H1 (cell line): ENCODE measurements at regions not wholly inside any gene's neighbourhood (a gene's known extent, or its start where the extent isn't known, plus 50 kb on each side); places are given as distances from the start of the nearest gene placed in this dataset.

Source experiments
- CTCF ChIA-PET: fragments of 300-600 bp; sonication (Branson Sonifier 250); formaldehyde crosslinking; loops from one replicate; lab custom pipeline; 2021; ENCODE audit not compliant: partially characterized antibody; lab: Charles Lee
- POLR2A ChIA-PET: fragments of 300-600 bp; sonication (Branson Sonifier 250); formaldehyde crosslinking; loops from one replicate; lab custom pipeline; 2021; ENCODE audit warnings: inconsistent platforms; ENCODE audit not compliant: partially characterized antibody; lab: Charles Lee
- DNase-seq, 2 experiments: peaks; one replicate each; pipeline versions ENCODE4 v3.0.0 to v3.0.0-alpha.2; 2010 to 2022; ENCODE audit warnings: low spot score in 2 of 2, low read depth in 1 of 2, mixed read lengths in 1 of 2
- FAIRE-seq: peaks from 2 replicates; lab custom pipeline; 2011; peaks lifted over from hg19 to GRCh38; lab: Jason Lieb, UNC
- H2AFZ ChIP-seq: 2 replicates; pipeline ENCODE4 v1.8.1; 2012; ENCODE audit warnings: low read length, inconsistent platforms
- H2AK5ac ChIP-seq: 2 replicates; pipeline ENCODE4 v1.6.1; 2013; ENCODE audit warnings: low read depth, low read length
- H2BK120ac ChIP-seq: replicated peaks from 2 replicates; pipeline ENCODE3; 2013; ENCODE audit warnings: low read depth, low read length, inconsistent platforms
- H2BK12ac ChIP-seq: 2 replicates; pipeline ENCODE4 v1.6.1; 2013; ENCODE audit warnings: low read depth, low read length
- H2BK15ac ChIP-seq: 2 replicates; pipeline ENCODE4 v1.6.1; 2013; ENCODE audit warnings: low read length
- H2BK20ac ChIP-seq: 2 replicates; pipeline ENCODE4 v1.6.1; 2013; ENCODE audit warnings: low read length
- H2BK5ac ChIP-seq: 2 replicates; pipeline ENCODE4 v1.6.1; 2013; ENCODE audit warnings: low read depth, low read length
- H3K14ac ChIP-seq: 2 replicates; pipeline ENCODE4 v1.6.1; 2013; ENCODE audit warnings: inconsistent platforms; ENCODE audit not compliant: insufficient read length
- H3K18ac ChIP-seq: 2 replicates; pipeline ENCODE4 v1.6.1; 2013; ENCODE audit warnings: low read length; ENCODE audit errors: extremely low read depth
- H3K23ac ChIP-seq: 2 replicates; pipeline ENCODE4 v1.6.1; 2013; ENCODE audit warnings: inconsistent platforms; ENCODE audit not compliant: insufficient read length
- H3K23me2 ChIP-seq: 2 replicates; pipeline ENCODE4 v1.6.1; 2013; ENCODE audit warnings: low read depth, low read length
- H3K27ac ChIP-seq: 2 replicates; pipeline ENCODE4 v1.6.1; 2011; ENCODE audit warnings: low read depth, low read length, inconsistent platforms
- H3K27me3 ChIP-seq, 4 experiments: replicated peaks in 1 of 4; 1 replicate in 1 of 4; 2 replicates in 3 of 4; pipeline versions ENCODE4 v1.6.1 to v1.8.1; 2011 to 2013; ENCODE audit warnings: low read length in 3 of 4, mild to moderate bottlenecking in 3 of 4, inconsistent platforms in 2 of 4, mixed read lengths in 2 of 4, moderate library complexity in 1 of 4; ENCODE audit not compliant: control insufficient read depth in 3 of 4, insufficient read depth in 3 of 4; ENCODE audit errors: extremely low read depth in 1 of 4
- H3K36me3 ChIP-seq, 4 experiments: 2 replicates each; pipeline versions ENCODE4 v1.6.1 to v1.8.1; 2011 to 2013; ENCODE audit warnings: mild to moderate bottlenecking in 4 of 4, low read length in 3 of 4, moderate library complexity in 2 of 4, control low read depth in 1 of 4, inconsistent platforms in 1 of 4; ENCODE audit not compliant: insufficient read depth in 4 of 4, control insufficient read depth in 2 of 4
- H3K4ac ChIP-seq: replicated peaks from 2 replicates; pipeline ENCODE3; 2013; ENCODE audit warnings: low read length, low read depth, mixed read lengths, inconsistent platforms; ENCODE audit not compliant: insufficient read length
- H3K4me1 ChIP-seq, 4 experiments: replicated peaks in 1 of 4; 1 replicate in 1 of 4; 2 replicates in 3 of 4; pipeline versions ENCODE4 v1.6.1 to v1.8.1; 2011 to 2013; ENCODE audit warnings: low read length in 3 of 4, inconsistent platforms in 2 of 4, mixed read lengths in 1 of 4; ENCODE audit not compliant: insufficient read depth in 4 of 4, control insufficient read depth in 3 of 4
- H3K4me2 ChIP-seq, 2 experiments: 2 replicates each; pipeline versions ENCODE4 v1.6.1 to v1.8.1; 2011 to 2013; ENCODE audit warnings: low read depth in 2 of 2, low read length in 2 of 2, control low read depth in 1 of 2, inconsistent platforms in 1 of 2, mild to moderate bottlenecking in 1 of 2; ENCODE audit not compliant: insufficient read depth in 1 of 2
- H3K4me3 ChIP-seq, 4 experiments: fragments of 200-600, 300-600 bp in 1 of 4; sonication (generic), shearing (Covaris generic), sonication (Bioruptor Twin) in 1 of 4; 2 replicates each; pipeline versions ENCODE4 v1.5.1 to v1.8.1; 2011 to 2016; ENCODE audit warnings: low read length in 4 of 4, low read depth in 3 of 4, control low read depth in 2 of 4, inconsistent platforms in 2 of 4, mild to moderate bottlenecking in 2 of 4, mixed read lengths in 1 of 4, moderate library complexity in 1 of 4; ENCODE audit not compliant: insufficient read depth in 2 of 4; ENCODE audit errors: extremely low read depth in 1 of 4
- H3K56ac ChIP-seq: replicated peaks from 2 replicates; pipeline ENCODE3; 2013; ENCODE audit warnings: low read depth, mild to moderate bottlenecking, mixed read lengths, low read length, inconsistent platforms; ENCODE audit not compliant: insufficient read length
- H3K79me1 ChIP-seq: 2 replicates; pipeline ENCODE4 v1.6.1; 2013; ENCODE audit warnings: low read depth, low read length, control low read depth
- H3K79me2 ChIP-seq, 2 experiments: 2 replicates each; pipeline versions ENCODE4 v1.6.1 to v1.8.1; 2012 to 2013; ENCODE audit warnings: low read length in 2 of 2, mild to moderate bottlenecking in 2 of 2, inconsistent platforms in 1 of 2; ENCODE audit not compliant: insufficient read depth in 2 of 2, control insufficient read depth in 1 of 2
- H3K9ac ChIP-seq, 4 experiments: replicated peaks in 1 of 4; 1 replicate in 1 of 4; 2 replicates in 3 of 4; pipeline versions ENCODE4 v1.6.1 to v1.8.1; 2011 to 2013; ENCODE audit warnings: low read depth in 3 of 4, low read length in 3 of 4, control low read depth in 2 of 4, mild to moderate bottlenecking in 2 of 4, moderate library complexity in 2 of 4, inconsistent platforms in 1 of 4; ENCODE audit errors: extremely low read depth in 1 of 4
- H3K9me3 ChIP-seq, 2 experiments: 2 replicates each; pipeline versions ENCODE4 v1.6.1 to v1.8.1; 2012 to 2013; ENCODE audit warnings: mild to moderate bottlenecking in 2 of 2, moderate library complexity in 2 of 2, control low read depth in 1 of 2, inconsistent platforms in 1 of 2, low read depth in 1 of 2, low read length in 1 of 2, mixed read lengths in 1 of 2; ENCODE audit not compliant: insufficient read depth in 2 of 2
- H4K20me1 ChIP-seq, 2 experiments: replicated peaks in 1 of 2; 2 replicates each; pipeline versions ENCODE3 to v1.8.1; 2011 to 2013; ENCODE audit warnings: inconsistent platforms in 2 of 2, low read length in 2 of 2, mild to moderate bottlenecking in 1 of 2; ENCODE audit not compliant: insufficient read depth in 2 of 2, control insufficient read depth in 1 of 2
- H4K5ac ChIP-seq: 2 replicates; pipeline ENCODE4 v1.6.1; 2013; ENCODE audit warnings: low read length, low read depth, mixed read lengths, inconsistent platforms; ENCODE audit not compliant: insufficient read length
- H4K8ac ChIP-seq: 2 replicates; pipeline ENCODE4 v1.8.0; 2013; ENCODE audit warnings: mild to moderate bottlenecking, moderate library complexity, low read length, inconsistent platforms; ENCODE audit not compliant: insufficient read depth; ENCODE audit errors: extremely low read depth
- H4K91ac ChIP-seq: replicated peaks from 2 replicates; pipeline ENCODE3; 2013; ENCODE audit warnings: low read length, mixed read lengths, inconsistent platforms; ENCODE audit not compliant: insufficient read length
- RFX5 ChIP-seq: IDR thresholded peaks from 2 replicates; pipeline ENCODE4 v1.6.1; 2011; ENCODE audit warnings: low read depth, low read length, improper control_type of control experiment, borderline replicate concordance
- whole genome bisulfite sequencing, 2 experiments: shearing (Covaris generic) in 1 of 2; methylation state at CpG; one replicate each; pipeline versions ENCODE4 v1.1.6 to v1.1.7; 2013 to 2015; ENCODE audit warnings: low lambda C conversion rate in 2 of 2, mixed read lengths in 2 of 2, inconsistent platforms in 1 of 2, low coverage in 1 of 2, missing lambda C conversion rate in 1 of 2; ENCODE audit not compliant: insufficient replicate concordance in 2 of 2, insufficient coverage in 1 of 2, insufficient read length in 1 of 2; ENCODE audit errors: extremely low coverage in 1 of 2, missing lambda C conversion rate in 1 of 2; 5-methylcytosine and 5-hydroxymethylcytosine counted together

DNA sequence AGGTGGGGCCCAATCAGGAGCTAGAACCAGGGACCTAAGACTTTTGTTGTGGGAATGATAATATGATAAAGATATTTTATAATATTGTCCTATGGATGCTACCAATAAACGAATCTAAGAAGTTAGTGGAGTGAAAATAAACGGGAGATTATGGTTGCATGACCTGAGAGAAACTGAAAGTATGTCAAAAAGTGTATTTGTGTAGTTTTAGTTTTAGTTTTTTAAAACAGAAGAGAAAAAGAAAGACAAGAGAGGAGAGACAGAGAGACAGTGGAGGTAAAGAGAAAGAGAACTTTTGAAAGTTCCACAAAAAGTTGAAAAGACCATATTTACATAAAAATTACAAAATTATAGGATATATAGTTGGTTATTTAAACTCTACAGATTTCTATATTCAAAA, 64.1 kb upstream of the TMPRSS15 start:
- Histone ChIP-seq H3K4me3 (no peak overlapping the region), H3K79me1 (no peaks in the 10 kb centered on the region), H3K27ac (no peak overlapping the region), H2BK120ac (no peak overlapping the region), H3K9ac (no peak overlapping the region), H3K56ac (no peak overlapping the region), H4K20me1 (no peaks in the 10 kb centered on the region), H3K4me2 (no peak overlapping the region), H2BK5ac (no peak overlapping the region), H2BK20ac (no peak overlapping the region), H3K27me3 (no peaks in the 10 kb centered on the region), H2BK15ac (no peak overlapping the region), H3K23ac (no peak overlapping the region), H3K14ac (no peak overlapping the region), H4K5ac (no peak overlapping the region), H4K8ac (no peak overlapping the region), H3K23me2 (no peaks in the 10 kb centered on the region), H4K91ac (no peak overlapping the region), H2AFZ (no peak overlapping the region), H3K9me3 (no peaks in the 10 kb centered on the region), H3K79me2 (no peaks in the 10 kb centered on the region), H2AK5ac (no peak overlapping the region), H3K18ac (no peak overlapping the region), H3K36me3 (no peaks in the 10 kb centered on the region), H3K4ac (no peak overlapping the region), H2BK12ac (no peak overlapping the region), H3K4me1 (peaks cover 0 to 5% (median 0%) of the 10 kb centered on the region in 4 experiments; a peak in 1 of 7 replicates)
- WGBS, 2 experiments = 76 to 100% methylated on average over 1 to 2 of the region's 2 CpGs
- DNase-seq (no peak), FAIRE-seq (no peak)
- CTCF ChIA-PET = no interaction called here
- POLR2A ChIA-PET = no interaction called here
- TF ChIP-seq RFX5 = no peak
